Mononuclear cell (primary cell): ENCODE measurements at regions not wholly inside any gene's neighbourhood (a gene's known extent, or its start where the extent isn't known, plus 50 kb on each side); places are given as distances from the start of the nearest gene placed in this dataset.

Experiments used
- H3K27me3 ChIP-seq: 2 replicates; pipeline ENCODE4 v1.6.0; 2011; ENCODE audit warnings: low read length, control low read depth; ENCODE audit not compliant: insufficient read depth
- H3K4me1 ChIP-seq: 2 replicates; pipeline ENCODE4 v1.5.1; 2011; ENCODE audit warnings: mild to moderate bottlenecking, low read length, control low read depth; ENCODE audit not compliant: insufficient read depth
- H3K4me3 ChIP-seq: 2 replicates; pipeline ENCODE4 v1.5.1; 2011; ENCODE audit warnings: mild to moderate bottlenecking, low read length, moderate library complexity
- H3K9me3 ChIP-seq: 2 replicates; pipeline ENCODE4 v1.5.1; 2011; ENCODE audit warnings: low read depth, mild to moderate bottlenecking, control low read depth, low read length

DNA sequence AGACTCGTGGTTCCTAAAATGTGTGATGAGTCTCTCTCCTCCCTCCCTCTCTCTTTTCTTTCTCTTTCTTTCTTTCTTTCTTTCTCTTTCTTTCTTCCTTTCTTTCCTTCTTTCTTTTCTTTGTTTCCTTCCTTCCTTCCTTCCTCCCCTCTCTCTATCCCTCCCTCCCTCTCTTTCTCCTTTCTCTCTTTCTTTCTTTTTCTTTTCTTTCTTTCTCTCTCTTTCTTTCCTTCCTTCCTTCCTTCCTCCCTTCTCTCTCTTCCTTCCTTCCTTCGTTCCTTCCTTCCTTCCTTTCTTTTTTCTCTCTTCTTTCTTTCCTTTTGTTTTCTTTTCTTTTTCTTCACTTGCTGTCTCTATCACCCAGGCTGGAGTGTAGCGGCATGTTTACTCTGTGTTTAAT is 290.8 kb downstream of the NFKBIZ start:
- Histone ChIP-seq H3K4me1 (peaks cover 2% of the 10 kb centered on the region), H3K9me3 (no peaks in the 10 kb centered on the region), H3K27me3 (no peaks in the 10 kb centered on the region), H3K4me3 (no peak overlapping the region)

DNA sequence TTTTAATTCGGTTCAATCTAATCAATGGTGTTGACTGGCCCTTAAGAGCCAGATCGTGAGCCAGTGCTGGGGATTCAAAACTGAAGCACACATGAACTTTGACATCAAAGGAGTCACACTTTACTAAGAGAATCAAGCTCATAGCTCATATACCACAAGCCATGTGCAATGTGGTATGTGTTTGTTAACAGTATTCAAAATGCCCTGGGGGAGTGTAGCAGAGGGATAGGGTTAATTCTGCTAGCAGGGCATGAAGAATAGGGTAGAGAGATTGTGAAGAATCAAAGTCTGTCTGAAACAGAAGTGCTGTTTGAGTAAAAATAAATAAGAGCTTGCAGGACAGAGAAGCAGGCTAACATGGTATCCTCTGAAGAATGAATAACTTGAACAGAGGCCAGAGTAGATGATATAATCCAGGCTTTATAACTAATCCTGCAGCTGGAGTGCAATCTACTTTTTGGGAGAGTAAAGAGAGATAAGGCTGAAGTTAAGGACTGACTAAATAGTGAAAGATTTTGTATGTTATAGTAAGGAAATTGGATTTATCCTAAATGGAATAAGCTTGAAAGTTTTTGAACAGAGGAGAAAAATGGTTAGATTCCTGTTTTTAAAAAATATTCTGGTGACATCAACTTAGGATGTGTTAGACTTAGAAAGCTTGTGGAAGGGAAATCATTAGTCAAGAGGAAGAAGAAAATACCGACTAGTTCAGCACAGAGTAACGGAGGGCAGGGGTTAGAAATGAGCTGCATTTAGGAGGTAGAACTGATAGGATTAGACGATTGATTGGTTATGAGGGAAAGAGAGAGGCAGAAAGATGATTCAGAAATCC is 292.0 kb downstream of the NFKBIZ start:
- H3K4me1 ChIP-seq = no peaks in the 10 kb centered on the region
- no peaks in the 10 kb centered on the region for H3K9me3 ChIP-seq
- H3K4me3 ChIP-seq = no peak overlapping the region
- no peaks in the 10 kb centered on the region for H3K27me3 ChIP-seq

DNA sequence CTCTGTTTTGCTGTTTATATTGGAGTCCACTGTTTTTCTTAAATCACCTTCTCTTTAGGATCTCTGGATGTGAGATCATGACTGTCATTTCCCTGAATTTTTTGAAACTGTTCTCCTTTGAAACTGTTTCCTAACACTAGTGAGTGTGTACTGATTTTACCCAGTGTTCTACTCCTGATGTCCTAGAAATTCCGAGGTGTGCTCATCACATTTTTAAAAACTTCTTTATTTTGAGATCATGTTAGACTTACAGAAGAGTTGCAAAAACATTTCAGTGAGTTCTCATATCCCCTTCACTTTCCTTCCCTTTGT is 292.6 kb downstream of the NFKBIZ start:
- H3K4me1 ChIP-seq = no peaks in the 10 kb centered on the region
- H3K4me3 ChIP-seq = no peak overlapping the region
- H3K9me3 ChIP-seq = no peaks in the 10 kb centered on the region
- no peaks in the 10 kb centered on the region for H3K27me3 ChIP-seq

DNA sequence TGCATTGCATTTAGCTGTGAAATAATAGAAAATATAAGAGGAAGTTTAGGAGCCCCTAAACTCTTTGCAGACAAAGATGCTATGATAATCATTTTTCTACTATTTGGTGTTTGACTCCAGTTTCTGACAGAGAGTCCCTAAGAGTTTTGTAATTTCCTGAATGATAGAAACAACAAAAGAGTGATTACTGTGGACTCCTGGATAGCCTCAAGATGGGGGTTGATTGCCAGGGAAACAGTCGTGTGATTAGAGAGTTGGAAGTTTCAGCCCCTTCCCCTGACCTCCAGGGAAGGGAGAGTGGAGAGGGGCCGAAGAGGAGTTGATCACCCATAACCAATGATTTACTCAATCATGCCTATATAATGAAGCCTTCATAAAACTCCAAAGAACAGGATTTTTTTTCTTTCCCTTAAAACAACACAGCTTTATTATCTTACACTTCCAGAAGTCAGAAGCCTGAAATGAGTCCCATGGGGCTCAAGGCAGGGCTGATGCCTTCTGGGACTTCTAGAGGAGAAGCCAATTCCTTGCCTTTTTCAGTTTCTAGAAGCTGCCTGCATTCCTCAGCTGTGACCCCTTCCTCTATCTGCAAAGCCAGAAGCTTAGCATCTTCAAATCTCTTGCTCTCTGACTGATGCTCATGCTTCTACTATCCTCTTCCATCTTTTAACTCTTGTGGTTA is 292.3 kb upstream of the ZPLD1 start:
- no peaks in the 10 kb centered on the region for H3K27me3 ChIP-seq
- H3K9me3 ChIP-seq = no peaks in the 10 kb centered on the region
- no peaks in the 10 kb centered on the region for H3K4me1 ChIP-seq
- no peak overlapping the region for H3K4me3 ChIP-seq

DNA sequence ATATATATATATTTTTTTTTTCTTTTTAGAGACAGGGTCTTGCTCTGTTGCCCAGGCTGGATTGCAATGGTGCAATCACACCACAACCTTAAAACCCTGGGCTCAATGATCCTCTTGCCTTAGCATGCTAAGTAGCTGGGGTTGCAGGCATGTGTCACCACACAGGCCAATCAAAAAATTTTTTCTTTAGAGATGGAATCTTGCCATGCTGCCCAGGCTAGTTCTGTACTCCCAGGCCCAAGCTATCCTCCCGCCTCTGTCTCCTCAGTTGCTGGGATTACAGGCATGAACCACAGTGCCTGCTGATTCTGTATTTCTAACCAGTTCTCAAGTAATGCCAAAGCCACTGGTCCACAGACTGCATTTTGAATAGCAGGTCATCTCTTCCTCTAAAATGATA is 291.3 kb upstream of the ZPLD1 start:
- Histone ChIP-seq H3K27me3 (no peaks in the 10 kb centered on the region), H3K9me3 (no peaks in the 10 kb centered on the region), H3K4me3 (no peak overlapping the region)

DNA sequence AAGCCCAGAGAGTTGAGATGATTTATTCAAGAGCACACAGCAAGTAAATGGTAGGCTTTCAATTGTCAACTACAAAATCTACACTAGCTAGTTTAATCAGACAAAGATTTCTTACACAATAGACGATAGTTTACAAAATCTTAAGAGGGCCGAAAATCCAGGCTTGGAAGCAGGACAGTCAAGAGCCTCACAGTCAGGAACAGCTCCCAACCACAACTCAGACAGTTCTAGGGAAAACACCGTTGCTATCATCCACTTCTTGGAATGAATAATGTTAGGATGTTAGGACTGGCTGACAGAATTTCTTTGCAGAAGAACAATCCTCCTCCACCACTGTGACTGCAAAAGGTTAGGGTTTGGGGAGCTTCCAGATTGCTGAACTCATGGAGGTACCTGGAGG is 290.8 kb upstream of the ZPLD1 start:
- Histone ChIP-seq H3K4me3 (no peak overlapping the region), H3K4me1 (no peaks in the 10 kb centered on the region), H3K27me3 (no peaks in the 10 kb centered on the region), H3K9me3 (no peaks in the 10 kb centered on the region)

More for the DNA sequence above, 291.3 kb upstream of the ZPLD1 start:
- H3K4me1 ChIP-seq = no peaks in the 10 kb centered on the region

DNA sequence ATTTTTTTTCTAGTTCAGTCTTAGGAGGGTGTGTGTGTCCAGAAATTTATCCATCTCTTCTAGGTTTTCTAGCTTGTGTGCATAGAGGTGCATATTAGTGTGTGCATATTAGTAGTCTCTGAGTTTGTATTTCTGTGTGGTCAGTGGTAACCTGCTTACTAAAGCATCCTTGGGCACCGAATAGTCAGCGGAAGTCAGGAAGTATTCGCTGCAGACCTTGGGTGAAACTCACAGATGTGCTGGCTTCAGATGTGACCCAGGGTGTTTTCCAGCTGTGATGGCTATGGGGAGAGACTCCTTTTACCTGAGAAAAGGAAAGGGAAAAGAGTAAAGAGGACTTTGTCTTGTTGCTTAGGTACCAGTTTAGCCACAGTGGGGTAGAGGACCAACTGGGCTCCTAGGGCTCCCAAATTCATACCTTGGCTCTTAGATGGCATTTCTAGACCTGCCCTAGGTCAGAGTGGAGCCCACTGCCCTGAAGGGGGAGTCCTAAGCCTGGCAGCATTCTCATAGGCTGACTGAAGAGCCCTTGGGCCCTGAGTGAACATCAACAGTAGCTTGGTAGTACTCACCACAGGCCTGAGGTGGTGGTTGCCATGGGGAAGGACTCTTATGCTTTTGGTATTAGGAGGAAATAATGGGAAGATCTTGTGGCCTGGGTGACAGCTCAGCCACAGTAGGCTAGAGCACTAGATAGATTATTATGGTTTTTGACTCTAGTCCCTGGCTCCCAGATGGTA is 286.0 kb upstream of the ZPLD1 start:
- Histone ChIP-seq H3K27me3 (no peaks in the 10 kb centered on the region), H3K4me3 (no peak overlapping the region), H3K9me3 (peaks cover 11% of the 10 kb centered on the region), H3K4me1 (no peaks in the 10 kb centered on the region)

DNA sequence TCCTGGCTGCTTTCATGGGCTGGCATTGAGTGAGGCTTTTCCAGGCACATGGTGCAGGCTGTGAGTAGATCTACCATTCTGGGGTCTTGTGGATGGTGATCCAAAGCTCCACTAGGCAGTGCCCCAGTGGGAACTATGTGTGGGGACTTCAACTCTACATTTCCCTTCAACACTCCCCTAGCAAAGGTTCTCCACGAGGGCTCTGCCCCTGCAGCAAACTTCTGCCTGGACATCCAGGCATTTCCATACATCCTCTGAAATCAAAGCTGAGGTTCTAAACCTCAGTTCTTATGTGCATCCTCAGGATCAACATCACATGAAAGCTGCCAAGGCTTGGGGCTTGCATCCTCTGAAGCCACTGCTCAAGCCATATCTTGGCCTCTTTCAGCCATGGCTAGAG is 282.9 kb upstream of the ZPLD1 start:
- Histone ChIP-seq H3K4me3 (no peak overlapping the region), H3K4me1 (no peaks in the 10 kb centered on the region), H3K9me3 (peaks cover 11% of the 10 kb centered on the region), H3K27me3 (no peaks in the 10 kb centered on the region)

DNA sequence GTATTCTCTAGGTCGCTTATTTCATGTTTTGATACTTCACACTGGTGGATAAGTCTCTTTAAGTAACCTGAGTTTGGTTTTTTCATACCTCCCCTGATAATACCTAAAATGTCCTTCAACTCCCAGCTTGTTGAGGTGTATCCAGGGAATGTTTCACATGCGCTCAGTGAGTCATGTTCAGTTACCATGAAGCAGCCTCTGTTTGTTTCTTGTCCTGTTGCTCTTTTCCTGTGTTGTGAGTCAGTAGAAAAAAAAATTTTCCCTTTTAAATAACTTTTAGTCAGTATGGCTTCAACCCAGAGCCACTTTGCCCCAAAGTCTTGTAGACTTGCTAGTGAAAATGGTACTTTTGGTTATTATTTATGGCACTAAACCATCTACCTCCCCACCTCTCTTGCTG is 278.4 kb upstream of the ZPLD1 start:
- Histone ChIP-seq H3K4me1 (no peaks in the 10 kb centered on the region), H3K9me3 (peaks cover 6% of the 10 kb centered on the region), H3K4me3 (no peak overlapping the region), H3K27me3 (no peaks in the 10 kb centered on the region)

DNA sequence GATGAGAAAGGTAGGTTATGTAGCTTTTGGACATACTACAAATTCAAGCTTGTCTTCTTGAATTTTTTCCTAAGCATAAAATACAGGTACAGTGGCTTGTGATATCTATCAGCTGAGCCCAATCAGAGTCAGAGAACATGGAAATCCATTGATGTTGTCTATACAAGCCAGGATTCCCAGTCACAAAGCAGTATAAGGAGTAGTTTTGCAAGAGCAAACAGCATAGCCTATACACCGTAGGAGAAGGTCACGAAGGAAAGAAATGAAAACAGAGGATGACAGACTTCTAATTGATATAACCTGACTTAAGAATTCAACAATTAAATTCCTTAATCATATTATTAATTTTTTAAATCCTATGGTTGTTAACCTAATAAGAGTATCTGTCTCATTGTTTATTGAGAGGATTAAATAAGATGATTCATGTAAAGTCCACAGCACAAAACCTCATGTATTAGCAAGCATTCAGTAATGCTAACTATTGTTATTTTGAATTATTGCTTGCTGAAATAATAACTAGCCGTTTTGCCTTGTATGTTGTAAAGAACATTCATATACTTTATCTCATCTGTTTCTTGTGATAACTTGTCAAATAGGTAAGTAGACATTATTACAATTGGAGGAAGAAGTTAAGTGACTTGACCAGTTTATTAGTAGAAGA is 276.6 kb upstream of the ZPLD1 start:
- Histone ChIP-seq H3K4me1 (no peaks in the 10 kb centered on the region), H3K4me3 (no peak overlapping the region), H3K27me3 (no peaks in the 10 kb centered on the region), H3K9me3 (no peaks in the 10 kb centered on the region)

DNA sequence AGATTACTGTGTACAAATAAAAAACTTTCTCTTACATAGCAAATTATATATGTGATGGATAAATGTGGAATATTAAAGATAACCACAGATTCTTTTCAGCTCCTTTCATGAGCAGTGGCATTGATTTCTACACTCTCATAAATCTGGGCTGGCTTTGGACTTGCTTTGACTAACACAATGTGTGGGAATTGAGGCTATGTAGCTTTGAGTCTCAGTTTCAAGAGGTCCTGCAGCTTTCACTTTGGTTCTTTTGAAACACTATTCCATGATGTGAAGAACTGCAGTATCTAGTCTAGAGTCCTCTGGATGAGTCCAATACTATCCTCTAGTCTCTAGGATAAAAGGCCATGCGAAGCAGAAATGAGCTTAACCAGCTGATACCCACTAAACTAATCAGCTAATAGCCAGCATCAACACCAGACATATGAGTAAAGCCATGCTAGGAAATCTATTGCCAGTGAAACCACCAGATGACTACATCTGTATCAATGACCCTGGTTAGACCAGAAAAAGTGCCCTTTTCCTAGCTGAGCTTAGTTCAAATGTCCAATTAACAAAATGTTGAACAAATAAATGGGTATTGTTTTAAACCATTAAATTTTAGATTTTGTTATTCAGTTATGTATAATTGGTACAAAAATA is 274.9 kb upstream of the ZPLD1 start:
- H3K27me3 ChIP-seq = no peaks in the 10 kb centered on the region
- H3K4me1 ChIP-seq = no peaks in the 10 kb centered on the region
- no peak overlapping the region for H3K4me3 ChIP-seq
- no peaks in the 10 kb centered on the region for H3K9me3 ChIP-seq

DNA sequence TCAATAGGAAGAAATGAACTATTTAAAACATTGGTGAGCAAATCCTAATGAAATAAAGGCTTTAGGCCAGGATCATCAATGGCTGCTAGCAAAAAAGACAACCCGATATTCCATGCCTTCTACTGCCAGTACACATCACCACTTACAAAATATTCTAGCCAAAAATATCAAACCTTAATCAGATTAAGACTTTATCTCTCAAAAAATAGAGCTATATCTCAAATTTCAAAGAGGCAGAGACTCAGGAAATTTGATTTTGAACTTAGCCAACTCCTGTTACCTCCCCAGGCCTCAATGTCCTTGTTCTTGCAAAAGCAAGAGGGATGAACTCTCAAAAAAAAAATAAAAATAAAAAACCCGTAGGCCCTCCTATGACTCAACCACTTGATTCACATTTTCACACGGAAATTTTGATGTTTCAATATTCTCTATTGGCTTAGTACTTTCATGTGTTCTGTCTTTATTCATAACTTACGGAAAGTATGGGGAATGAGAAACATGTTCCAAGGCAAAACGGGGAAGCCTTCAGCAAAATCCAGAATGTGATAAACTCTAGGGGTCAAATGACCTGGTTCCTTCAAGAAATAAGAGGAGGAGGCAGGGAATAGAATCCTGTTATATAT is 273.3 kb upstream of the ZPLD1 start:
- Histone ChIP-seq H3K27me3 (no peaks in the 10 kb centered on the region), H3K4me1 (no peaks in the 10 kb centered on the region), H3K4me3 (no peak overlapping the region), H3K9me3 (no peaks in the 10 kb centered on the region)

DNA sequence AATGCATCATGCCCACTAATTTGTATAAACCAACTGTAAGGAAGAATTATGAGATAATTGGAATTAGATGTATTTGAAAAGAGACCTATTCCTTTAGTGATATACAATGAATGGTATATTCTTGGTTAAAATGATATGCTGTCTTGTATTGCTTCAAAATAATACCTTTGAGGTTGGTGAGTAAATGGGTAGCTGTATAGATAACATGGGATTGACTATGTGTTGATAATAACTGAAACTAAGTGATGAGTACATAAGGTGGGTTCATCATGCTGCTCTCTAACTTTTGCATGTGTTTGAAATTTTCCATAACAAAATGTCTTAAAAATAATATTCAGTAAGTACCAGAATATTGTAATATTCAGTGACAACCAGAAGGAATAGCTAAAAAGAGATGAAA is 272.6 kb upstream of the ZPLD1 start:
- Histone ChIP-seq H3K4me1 (no peaks in the 10 kb centered on the region), H3K27me3 (no peaks in the 10 kb centered on the region), H3K4me3 (no peak overlapping the region), H3K9me3 (no peaks in the 10 kb centered on the region)

DNA sequence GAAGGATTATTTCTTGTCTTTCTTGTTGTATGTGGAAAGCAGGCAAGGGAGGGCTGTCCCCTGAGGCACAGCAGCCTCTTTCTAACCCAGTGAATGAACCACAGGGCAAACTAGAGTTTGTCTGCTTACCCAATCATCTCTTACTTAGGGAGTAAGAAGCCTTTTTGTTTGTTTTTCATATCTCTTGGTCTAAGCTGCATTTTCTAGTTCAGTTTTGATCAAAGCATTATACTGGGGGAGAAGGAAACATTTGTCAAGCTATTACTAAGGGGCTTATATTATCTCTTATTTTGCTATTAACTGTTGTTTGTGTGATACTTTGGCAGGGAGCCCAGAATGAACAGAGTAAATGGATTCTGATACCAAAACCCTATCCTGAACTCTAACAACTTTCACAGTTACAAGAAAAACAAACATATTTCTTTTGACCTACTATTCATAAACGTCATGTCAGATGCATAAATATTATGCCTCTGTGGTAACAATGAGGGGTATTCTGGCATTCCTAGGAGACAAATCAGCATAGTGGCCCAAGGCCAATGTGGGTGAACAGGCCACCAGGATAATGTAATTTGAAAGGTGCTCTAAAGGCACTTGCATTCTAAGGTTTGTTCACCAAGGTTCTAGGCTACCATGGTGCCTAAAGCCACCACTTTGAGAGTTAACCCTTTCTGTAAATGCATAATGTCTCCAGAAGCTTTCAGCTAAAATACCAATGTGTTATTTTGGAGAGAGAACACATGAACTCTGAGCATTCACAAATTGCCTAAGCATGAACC is 271.6 kb upstream of the ZPLD1 start:
- Histone ChIP-seq H3K4me3 (no peak overlapping the region), H3K4me1 (no peaks in the 10 kb centered on the region), H3K27me3 (no peaks in the 10 kb centered on the region), H3K9me3 (no peaks in the 10 kb centered on the region)
